GM19240 (cell line): ENCODE measurements at regions not wholly inside any gene's neighbourhood (a gene's known extent, or its start where the extent isn't known, plus 50 kb on each side); places are given as distances from the start of the nearest gene placed in this dataset.
"Not testable (repeated sequence)": the region's sequence is repeated elsewhere in the genome, so short reads cannot be mapped to it uniquely, and the experiment has no call there.

Experiments
- DNase-seq: peaks from one replicate; pipeline ENCODE4 v3.0.0; 2011; ENCODE audit warnings: low spot score; ENCODE audit not compliant: insufficient read length

- no peak for DNase-seq
These were observed 1526.1 kb downstream of the FAM181B start for GRCh38 chr11:81207421-81208054.

DNA sequence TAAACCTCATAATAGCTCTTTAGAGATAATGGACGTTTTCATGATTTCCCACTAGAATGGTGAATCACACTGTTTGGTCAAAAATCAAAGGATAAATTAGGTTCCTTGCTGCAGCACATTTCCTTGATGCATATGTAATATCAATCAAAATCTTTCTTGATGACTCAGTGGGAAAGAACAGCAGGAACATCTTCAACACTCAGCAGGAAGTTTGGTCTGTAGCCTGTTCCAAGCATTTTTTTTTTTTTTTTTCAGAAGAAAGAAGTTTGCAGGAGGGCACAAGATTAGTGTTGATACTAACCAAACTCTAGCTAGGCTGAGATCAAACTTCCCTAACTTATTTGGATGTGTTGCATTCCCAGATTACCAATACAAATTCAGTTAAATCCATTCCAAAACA is 1529.8 kb downstream of the FAM181B start:
- DNase-seq, result no peak

DNA sequence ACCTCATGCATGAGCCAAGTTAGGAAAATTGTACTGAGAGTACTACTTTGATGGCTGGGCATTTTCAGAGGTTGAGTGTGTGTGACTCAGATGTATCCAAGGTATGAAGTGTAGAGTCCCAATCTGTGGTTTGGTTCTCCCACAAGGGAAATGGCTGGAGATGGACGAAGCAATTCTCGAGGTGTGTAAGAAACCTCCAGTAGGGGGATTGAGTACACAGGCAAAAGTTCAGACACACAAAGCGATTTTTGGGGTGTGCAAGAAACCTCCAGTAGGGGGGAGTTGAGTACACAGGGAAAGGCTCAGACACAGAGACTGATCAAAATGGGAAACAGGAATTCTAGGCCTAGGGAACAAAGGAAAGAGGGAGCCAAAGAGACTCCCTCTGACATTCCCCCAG is 1536.3 kb downstream of the FAM181B start:
- no peak for DNase-seq

GRCh38 chr11:81192516-81192915 is 1541.1 kb downstream of the FAM181B start:
- DNase-seq, result no peak

GRCh38 chr11:81190546-81190945 is 1543.1 kb downstream of the FAM181B start:
- no peak for DNase-seq

DNA sequence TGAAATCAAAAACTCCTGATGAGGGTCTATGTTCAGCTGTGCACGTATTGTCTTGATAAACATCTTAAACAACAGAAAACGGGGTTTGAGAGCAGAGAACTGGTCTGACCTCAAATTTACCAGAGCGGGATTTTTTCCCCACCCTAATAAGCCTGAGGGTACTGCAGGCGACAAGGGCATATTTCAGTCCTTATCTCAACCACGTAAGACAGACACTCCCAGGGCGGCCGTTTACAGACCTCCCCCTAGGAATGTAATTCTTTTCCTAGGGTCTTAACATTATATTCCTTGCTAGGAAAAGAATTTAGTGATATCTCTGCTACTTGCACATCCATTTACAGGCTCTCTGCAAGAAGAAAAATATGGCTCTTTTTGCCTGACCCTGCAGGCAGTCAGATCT is 1546.6 kb downstream of the FAM181B start:
- DNase-seq, result not testable (repeated sequence)

DNA sequence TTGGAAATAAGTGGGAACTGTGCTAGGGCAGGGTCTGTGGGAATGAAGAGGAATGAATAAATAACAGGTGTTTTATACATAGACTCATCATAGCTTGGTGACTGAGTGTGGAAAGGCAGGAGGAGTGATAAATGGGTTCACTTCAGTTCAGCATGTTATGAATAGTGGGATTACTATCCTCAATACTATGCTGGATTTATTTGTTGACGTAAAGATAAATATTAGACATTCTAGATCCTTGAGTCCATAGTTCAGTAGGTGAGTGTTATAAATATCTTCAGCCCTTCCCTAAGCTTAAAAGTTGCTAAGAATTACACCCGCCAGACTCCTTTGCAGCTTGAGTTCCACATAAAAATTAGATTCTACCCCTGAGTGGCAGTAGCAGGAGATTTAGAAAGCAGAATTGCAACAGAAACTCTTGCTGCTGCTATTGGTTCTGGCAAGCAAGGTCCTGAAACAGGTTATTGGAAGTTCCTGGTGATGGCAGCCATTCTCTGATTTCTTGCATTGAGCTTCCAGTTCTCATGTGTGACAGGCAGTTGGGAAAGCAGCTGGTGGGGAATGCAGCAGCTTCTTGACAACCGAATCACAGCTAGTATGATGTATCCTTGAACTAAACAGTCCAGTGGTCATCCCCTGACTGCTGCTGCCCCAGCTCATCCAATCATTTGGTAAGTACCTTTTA is 1558.9 kb downstream of the FAM181B start:
- DNase-seq, result no peak

- DNase-seq, result no peak
These were observed 1568.5 kb downstream of the FAM181B start for GRCh38 chr11:81165164-81165563.

GRCh38 chr11:81159900-81160299 is 1573.8 kb downstream of the FAM181B start:
- no peak for DNase-seq

- no peak for DNase-seq
These were observed 1598.1 kb downstream of the FAM181B start for GRCh38 chr11:81135570-81135969.

DNA sequence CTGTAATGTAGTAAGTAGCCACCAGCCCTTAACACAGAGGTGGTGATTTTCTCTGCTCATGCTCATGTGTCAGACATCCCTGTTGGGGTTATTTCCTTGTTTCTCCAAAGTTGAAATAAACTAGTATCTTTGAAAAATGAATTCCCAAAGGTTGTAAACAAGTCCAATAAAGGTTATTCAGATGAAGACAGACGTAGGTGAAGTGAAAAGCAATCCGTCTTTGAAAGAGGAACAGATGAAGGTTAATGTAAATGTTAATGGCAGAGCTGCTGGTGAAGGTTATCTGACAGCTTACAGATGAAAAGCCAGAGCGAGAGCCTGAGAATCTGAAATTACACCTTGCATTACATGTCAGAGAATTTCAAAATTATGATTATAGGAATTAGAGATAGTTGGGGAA is 1604.0 kb downstream of the FAM181B start:
- DNase-seq, result no peak

DNA sequence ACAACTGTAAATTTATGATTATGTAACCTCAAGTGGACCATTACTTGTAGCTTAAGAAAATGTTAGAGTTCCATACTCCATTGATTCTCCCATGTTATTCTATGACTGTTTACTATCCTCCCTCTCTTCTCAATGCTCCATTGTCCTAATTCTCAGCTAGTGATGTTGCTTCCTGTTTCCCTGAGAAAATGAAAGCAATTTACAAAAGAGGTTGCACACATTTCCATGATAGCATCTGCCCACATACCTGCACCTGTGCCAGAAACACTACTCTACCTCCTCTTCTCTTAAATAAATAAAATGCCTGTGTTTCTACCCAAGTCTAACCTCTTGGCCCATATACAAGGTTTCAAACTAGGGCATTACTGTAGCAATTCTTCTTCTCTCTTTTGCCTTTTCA is 1620.9 kb downstream of the FAM181B start:
- no peak for DNase-seq

- no peak for DNase-seq
These were observed 1629.6 kb downstream of the FAM181B start for GRCh38 chr11:81104051-81104450.

DNA sequence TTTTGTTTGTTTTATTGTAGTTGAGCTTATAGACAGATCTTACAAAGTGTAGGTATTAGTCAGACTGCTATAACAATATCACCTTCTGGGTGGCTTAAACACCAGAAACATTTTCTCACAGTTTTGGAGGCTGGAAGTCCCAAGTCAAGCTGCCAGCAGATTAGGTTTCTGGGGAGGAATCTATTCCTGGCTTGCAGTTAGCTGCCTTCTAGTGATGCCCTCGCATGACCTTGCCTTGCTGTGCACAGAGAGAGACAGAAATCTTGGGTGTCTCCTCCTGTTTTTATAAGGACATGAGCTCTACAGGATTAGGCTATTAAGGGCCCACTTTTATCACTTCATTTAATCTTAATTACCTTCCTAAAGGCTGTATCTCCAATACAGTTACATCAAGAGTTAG is 1635.2 kb downstream of the FAM181B start:
- DNase-seq, result no peak

DNA sequence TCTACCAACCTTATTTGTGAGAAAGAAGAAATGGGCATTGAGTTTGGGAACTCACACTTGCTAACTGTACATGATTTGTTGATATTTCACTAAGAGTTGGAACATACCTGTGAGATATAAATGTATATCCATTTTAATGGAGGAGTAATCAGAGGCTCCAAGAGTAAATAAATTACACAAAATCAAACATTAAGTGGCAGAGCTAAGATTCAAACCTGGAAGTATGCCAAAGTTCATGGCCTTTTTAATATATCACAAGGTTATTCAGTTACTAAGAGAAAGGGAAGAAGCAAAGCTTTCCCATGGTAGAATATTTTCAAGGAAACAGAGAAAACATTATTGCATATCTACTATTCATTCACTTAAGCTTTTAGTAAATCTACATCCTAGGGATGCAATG is 1641.1 kb downstream of the FAM181B start:
- no peak for DNase-seq

- no peak for DNase-seq
These were observed 1644.4 kb downstream of the FAM181B start for GRCh38 chr11:81089242-81089641.

GRCh38 chr11:81080476-81080875 is 1639.6 kb upstream of the TENM4 start:
- DNase-seq, result no peak

DNA sequence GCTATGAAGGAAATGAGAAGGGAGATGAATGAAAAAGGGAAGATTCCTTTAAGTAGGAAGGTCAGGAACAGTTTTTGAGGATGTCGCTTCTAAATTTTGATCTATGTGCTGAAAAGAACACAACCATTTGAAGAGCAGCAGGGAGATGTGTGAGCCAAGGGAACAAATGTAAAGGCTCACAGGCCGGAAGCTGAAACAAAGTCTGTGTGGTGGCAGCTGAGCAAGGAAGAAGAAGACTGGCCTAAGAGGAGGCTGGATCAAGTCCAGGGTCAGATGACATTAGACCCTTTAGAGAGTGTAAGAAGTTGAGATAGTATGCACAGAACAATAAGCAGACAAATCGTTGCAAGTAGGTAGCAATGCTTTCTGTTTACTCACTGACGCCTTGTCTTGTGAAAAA is 1631.4 kb upstream of the TENM4 start:
- no peak for DNase-seq

GRCh38 chr11:81071606-81072005 is 1630.8 kb upstream of the TENM4 start:
- DNase-seq, result no peak

DNA sequence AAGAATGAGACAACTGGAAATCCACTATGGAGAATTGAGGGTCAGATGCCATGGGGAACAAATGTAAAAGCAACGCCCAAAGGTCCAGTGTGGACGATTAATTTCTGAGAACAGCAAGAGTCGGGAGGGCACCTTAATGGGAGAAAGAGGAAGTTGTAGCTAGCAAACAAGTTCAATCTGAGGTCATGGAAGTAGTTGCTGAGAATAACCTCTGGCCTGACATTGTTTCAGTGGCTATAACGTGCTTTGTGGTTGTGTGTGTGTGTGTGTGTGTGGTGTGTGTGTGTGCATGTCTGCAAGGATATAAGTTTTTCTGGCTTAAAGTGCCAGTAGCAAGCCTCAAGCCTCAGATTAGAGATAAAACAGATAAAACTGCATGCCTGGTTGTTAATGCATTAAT is 1630.1 kb upstream of the TENM4 start:
- no peak for DNase-seq

DNA sequence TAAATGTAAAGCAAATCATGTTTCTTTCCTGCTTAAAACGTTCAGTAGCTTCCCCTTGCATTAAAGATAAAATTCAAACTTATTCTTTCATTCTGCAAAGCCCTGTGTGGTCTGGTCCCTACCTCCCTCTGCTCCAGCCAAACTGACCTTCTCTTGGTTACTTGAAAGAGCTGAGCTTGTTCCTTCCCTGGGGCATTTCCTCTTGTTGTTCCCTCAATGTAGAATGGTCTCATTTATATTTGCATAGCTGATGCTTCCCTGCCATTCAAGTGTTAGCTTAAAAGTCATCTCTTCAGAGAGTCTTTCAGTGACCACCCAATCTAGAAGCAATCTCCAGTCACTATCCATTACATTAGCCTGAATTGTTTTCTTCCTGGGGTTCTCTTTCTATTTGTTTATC is 1618.5 kb upstream of the TENM4 start:
- no peak for DNase-seq

DNA sequence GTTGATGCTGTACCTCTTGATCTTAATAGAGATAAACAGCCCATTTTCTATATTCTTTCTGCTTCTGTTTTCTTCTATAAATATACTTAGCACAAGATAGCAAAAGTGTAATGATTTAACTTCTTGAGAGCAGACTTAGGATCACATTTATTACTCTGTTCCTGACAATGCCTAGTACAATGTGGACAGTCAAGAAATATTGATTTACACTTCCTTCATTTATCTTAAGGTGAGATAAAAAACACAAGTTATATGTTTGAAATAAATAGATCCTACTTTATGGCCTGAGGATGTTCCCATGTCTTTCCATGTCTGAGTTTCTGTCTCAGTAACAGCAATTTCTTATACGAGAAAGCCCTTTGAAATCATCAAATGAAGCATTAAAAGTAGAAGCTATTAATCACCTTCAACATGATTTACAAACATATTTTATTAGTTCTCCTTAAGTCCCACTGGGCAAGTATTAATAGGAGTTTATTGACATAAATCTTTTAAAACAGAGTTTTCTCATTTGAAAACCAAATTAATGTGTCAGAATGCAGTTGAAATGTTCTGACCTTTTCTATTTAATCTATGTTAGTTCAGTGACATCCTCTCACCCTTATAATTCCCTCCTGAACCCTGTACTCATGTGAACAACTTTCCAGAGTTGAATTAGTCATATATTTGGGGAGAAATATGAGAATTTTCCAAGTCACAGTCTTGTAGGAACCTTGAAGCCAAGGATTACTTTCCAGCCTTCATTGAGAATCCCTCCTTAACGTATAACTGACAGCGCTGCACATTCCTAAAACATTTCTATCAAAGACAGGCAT is 1611.7 kb upstream of the TENM4 start:
- no peak for DNase-seq
